HCT116 (cell line): ENCODE measurements at regions not wholly inside any gene's neighbourhood (a gene's known extent, or its start where the extent isn't known, plus 50 kb on each side); places are given as distances from the start of the nearest gene placed in this dataset.

Experiments
- ATAC-seq: fragments of 200-7000 bp; cut with Tn5 transposase; 2 replicates; pipeline ENCODE4 v1.9.1; 2020; ENCODE audit warnings: mild to moderate bottlenecking, moderate library complexity
- BruUV-seq: library from RNA; stranded (reverse); fragments of 400-500 nt; replicated peaks from 2 replicates; lab custom pipeline; 2021; lab: Mats Ljungman, UMichigan
- CTCF ChIA-PET: fragments of 300-600 bp; sonication (Branson Sonifier 250); formaldehyde crosslinking; loops from one replicate; lab custom pipeline; 2021; ENCODE audit warnings: antibody characterized with exemption; lab: Charles Lee
- POLR2A ChIA-PET: fragments of 300-600, 350-600 bp; sonication (Branson Sonifier 250); formaldehyde crosslinking; loops from one replicate; lab custom pipeline; 2021; ENCODE audit warnings: antibody characterized with exemption; lab: Charles Lee
- RAD21 ChIA-PET, 2 experiments: fragments of 300-600 bp; sonication (Branson Sonifier 250); formaldehyde crosslinking; loops; one replicate each; lab custom pipeline; 2023; ENCODE audit warnings: low total read pairs in 2 of 2; ENCODE audit not compliant: uncharacterized antibody in 2 of 2, unreplicated experiment in 2 of 2, low non-redundant PET in 1 of 2; lab: Charles Lee
- DNase-seq: peaks from one replicate; pipeline ENCODE4 v3.0.0-alpha.2; 2010; ENCODE audit warnings: low read depth, low spot score
- H2AFZ ChIP-seq: fragments of 200-600 bp; shearing (Covaris generic), sonication (generic); 2 replicates; pipeline ENCODE4 v1.6.1; 2017; ENCODE audit warnings: low read depth, mixed run types, mixed read lengths, antibody characterized with exemption, low read length; ENCODE audit not compliant: poor library complexity, severe bottlenecking
- H3K27ac ChIP-seq: 2 replicates; pipeline ENCODE4 v1.5.1; 2012; ENCODE audit warnings: low read depth, low read length
- H3K27me3 ChIP-seq: fragments of 200-600 bp; sonication (generic); 2 replicates; pipeline ENCODE4 v1.6.1; 2016; ENCODE audit warnings: mixed run types, low read length, mixed read lengths; ENCODE audit not compliant: insufficient read depth
- H3K36me3 ChIP-seq, 2 experiments: fragments of 200-500 bp in 1 of 2; fragments of 200-600 bp in 1 of 2; sonication (Bioruptor generic) in 1 of 2; sonication (generic) in 1 of 2; 2 replicates each; pipeline versions ENCODE4 v1.5.1 to v1.6.1; 2014 to 2016; ENCODE audit warnings: low read length in 2 of 2, inconsistent platforms in 1 of 2, mixed read lengths in 1 of 2, mixed run types in 1 of 2; ENCODE audit not compliant: insufficient read depth in 2 of 2, control insufficient read depth in 1 of 2
- H3K4me1 ChIP-seq, 2 experiments: fragments of 200-600 bp in 1 of 2; sonication (generic) in 1 of 2; 2 replicates each; pipeline versions ENCODE4 v1.5.1 to v1.6.1; 2012 to 2017; ENCODE audit warnings: low read length in 2 of 2, inconsistent platforms in 1 of 2, mild to moderate bottlenecking in 1 of 2, mixed read lengths in 1 of 2, mixed run types in 1 of 2, moderate library complexity in 1 of 2; ENCODE audit not compliant: insufficient read depth in 2 of 2, control insufficient read depth in 1 of 2
- H3K4me2 ChIP-seq: fragments of 200-600 bp; sonication (generic); 2 replicates; pipeline ENCODE4 v1.6.1; 2017; ENCODE audit warnings: mixed run types, low read length, mixed read lengths
- H3K4me3 ChIP-seq, 2 experiments: fragments of 200-600 bp in 1 of 2; sonication (generic) in 1 of 2; replicated peaks in 1 of 2; 2 replicates each; pipeline ENCODE4 v1.5.1; 2011 to 2016; ENCODE audit warnings: low read length in 2 of 2, control low read depth in 1 of 2, low read depth in 1 of 2, mild to moderate bottlenecking in 1 of 2, mixed read lengths in 1 of 2, mixed run types in 1 of 2
- H3K79me2 ChIP-seq: fragments of 200-600 bp; sonication (generic); 2 replicates; pipeline ENCODE4 v1.6.1; 2017; ENCODE audit warnings: mild to moderate bottlenecking, mixed run types, low read length, moderate library complexity, mixed read lengths; ENCODE audit not compliant: insufficient read depth
- H3K9ac ChIP-seq: fragments of 200-600 bp; sonication (generic); 2 replicates; pipeline ENCODE4 v1.6.1; 2016; ENCODE audit warnings: low read length, mixed read lengths
- H3K9me2 ChIP-seq: fragments of 200-600 bp; sonication (generic), shearing (Covaris generic); 2 replicates; pipeline ENCODE4 v1.6.1; 2017; ENCODE audit warnings: mixed run types, mild to moderate bottlenecking, moderate library complexity; ENCODE audit not compliant: insufficient read depth
- H3K9me3 ChIP-seq, 2 experiments: fragments of 200-500 bp in 1 of 2; fragments of 200-600 bp in 1 of 2; sonication (Bioruptor generic) in 1 of 2; sonication (generic) in 1 of 2; 2 replicates each; pipeline ENCODE4 v1.6.1; 2014 to 2017; ENCODE audit warnings: low read length in 2 of 2, mixed read lengths in 2 of 2, inconsistent platforms in 1 of 2, low read depth in 1 of 2, mild to moderate bottlenecking in 1 of 2, mixed run types in 1 of 2, moderate library complexity in 1 of 2; ENCODE audit not compliant: control insufficient read depth in 1 of 2, insufficient read depth in 1 of 2
- H4K20me1 ChIP-seq: fragments of 200-600 bp; sonication (generic), shearing (Covaris generic); 2 replicates; pipeline ENCODE4 v1.6.1; 2017; ENCODE audit warnings: mixed run types, mild to moderate bottlenecking, moderate library complexity; ENCODE audit not compliant: insufficient read depth
- CBX3 ChIP-seq: IDR thresholded peaks from 2 replicates; pipeline ENCODE4 v1.6.1; 2012; ENCODE audit warnings: low read depth
- CTCF ChIP-seq, 3 experiments: fragments of 200-600 bp in 1 of 3; sonication (generic) in 1 of 3; IDR thresholded peaks in 2 of 3; conservative IDR thresholded peaks in 1 of 3; 2 replicates each; pipeline ENCODE4 v1.5.1; 2012 to 2017; ENCODE audit warnings: low read depth in 2 of 3, low read length in 2 of 3, antibody characterized with exemption in 1 of 3, borderline replicate concordance in 1 of 3, control low read depth in 1 of 3, mild to moderate bottlenecking in 1 of 3, mixed read lengths in 1 of 3, mixed run types in 1 of 3, moderate library complexity in 1 of 3; ENCODE audit not compliant: insufficient read depth in 1 of 3
- EGR1 ChIP-seq: IDR thresholded peaks from 2 replicates; pipeline ENCODE4 v1.6.1; 2012; ENCODE audit warnings: low read depth
- JUND ChIP-seq: IDR thresholded peaks from 2 replicates; pipeline ENCODE4 v1.6.1; 2012
- REST ChIP-seq: IDR thresholded peaks from 2 replicates; pipeline ENCODE4 v1.6.1; 2012; ENCODE audit warnings: low read depth
- SP1 ChIP-seq: IDR thresholded peaks from 2 replicates; pipeline ENCODE4 v1.6.1; 2012; ENCODE audit warnings: low read depth
- SRF ChIP-seq: IDR thresholded peaks from 2 replicates; pipeline ENCODE4 v1.6.1; 2012; ENCODE audit warnings: low read depth
- ZFX ChIP-seq: fragments of 450-650 bp; IDR thresholded peaks from 2 replicates; pipeline ENCODE4 v1.6.1; 2017
- intact Hi-C: fragments of 100-400 bp; cut with micrococcal nuclease; formaldehyde crosslinking; loops from 2 replicates; pipeline ENCODE4 v1.10.0; 2022

GRCh38 chr16:85200471-85201278, 88.4 kb upstream of the CIBAR2 start:
- DNase-seq (peak; percentile 54), ATAC-seq (peak; percentile 67)
- intact Hi-C loops: no loop called here
- Histone ChIP-seq H3K4me3 (no peak overlapping the region), H3K9ac (peak overlapping the region; percentile 21; the same call in 1 of the 2 replicates), H3K9me2 (no peaks in the 10 kb centered on the region), H3K36me3 (no peaks in the 10 kb centered on the region), H4K20me1 (no peaks in the 10 kb centered on the region), H3K27ac (no peak overlapping the region), H3K9me3 (no peaks in the 10 kb centered on the region), H2AFZ (no peak overlapping the region), H3K27me3 (no peaks in the 10 kb centered on the region), H3K4me2 (peak overlapping the region; percentile 51), H3K4me1 (peaks cover 33 to 62% of the 10 kb centered on the region in 2 experiments), H3K79me2 (no peaks in the 10 kb centered on the region; the same call in 1 of the 2 replicates)
- RAD21 ChIA-PET: interaction anchor here in 1 of 2 experiments (0.7 kb wide), 1 partner anchor 222 kb away, joined by 3 read pairs; no protein-coding TSS in a partner anchor
- no TSS peak for BruUV-seq
- no peak for TF ChIP-seq EGR1
- TF ChIP-seq REST: no peak
- TF ChIP-seq JUND: no peak
- POLR2A ChIA-PET: no interaction called here
- CTCF ChIA-PET: no interaction called here

GRCh38 chr16:85201574-85201973, 89.3 kb upstream of the CIBAR2 start:
- no peak overlapping the region for H2AFZ ChIP-seq
- no peaks in the 10 kb centered on the region for H3K36me3 ChIP-seq
- intact Hi-C loops: no loop called here
- TF ChIP-seq ZFX: no peak
- TF ChIP-seq SP1: no peak
- TF ChIP-seq CTCF (IDR thresholded peaks at IDR 0.05 in 2 of 3, conservative IDR thresholded peaks at IDR 0.05 in 1 of 3; ENCODE audit: borderline replicate concordance in 1 of 3, insufficient read depth in 1 of 3, low read depth in 2 of 3, low read length in 2 of 3): no peak
- TF ChIP-seq SRF: no peak
- no peak for TF ChIP-seq CBX3
- H3K9me3 ChIP-seq: no peaks in the 10 kb centered on the region
- ChIA-PET RAD21 (no interaction called here), POLR2A (no interaction called here), CTCF (interaction anchor here (0.6 kb wide), 2 partner anchors 49 to 410 kb away, joined by 4 to 5 read pairs; no protein-coding TSS in a partner anchor)
- DNase-seq: no peak
- no peak for ATAC-seq
- H3K9me2 ChIP-seq: no peaks in the 10 kb centered on the region
- no peak overlapping the region for H3K4me2 ChIP-seq
- no TSS peak for BruUV-seq
- H3K4me1 ChIP-seq: peaks cover 35 to 70% of the 10 kb centered on the region in 2 experiments
- no peak overlapping the region for H3K27ac ChIP-seq
- no peaks in the 10 kb centered on the region; the same call in 1 of the 2 replicates for H3K79me2 ChIP-seq
- H3K4me3 ChIP-seq: no peak overlapping the region
- H4K20me1 ChIP-seq: no peaks in the 10 kb centered on the region
- H3K9ac ChIP-seq: no peak overlapping the region
- no peaks in the 10 kb centered on the region for H3K27me3 ChIP-seq
